Neuronal stem cell (in vitro differentiated cells): ENCODE measurements at regions not wholly inside any gene's neighbourhood (a gene's known extent, or its start where the extent isn't known, plus 50 kb on each side); places are given as distances from the start of the nearest gene placed in this dataset.
A peak's percentile ranks its signal among the peaks of the same experiment; 100 is the strongest.

Experiments used
- DNase-seq: peaks from one replicate; pipeline ENCODE4 v3.0.0-alpha.2; 2013; ENCODE audit warnings: low spot score
- H2AFZ ChIP-seq: one replicate; pipeline ENCODE4 v1.6.1; 2013; ENCODE audit warnings: mild to moderate bottlenecking, low read length, inconsistent platforms
- H2AK5ac ChIP-seq: 2 replicates; pipeline ENCODE4 v1.6.1; 2013; ENCODE audit warnings: low read depth, mild to moderate bottlenecking, inconsistent platforms, low read length, moderate library complexity, mixed read lengths
- H2BK120ac ChIP-seq: 2 replicates; pipeline ENCODE4 v1.6.1; 2013; ENCODE audit warnings: low read depth, mild to moderate bottlenecking, inconsistent platforms, low read length, moderate library complexity, mixed read lengths
- H2BK12ac ChIP-seq: one replicate; pipeline ENCODE4 v1.6.1; 2013; ENCODE audit warnings: low read length, inconsistent platforms
- H2BK15ac ChIP-seq: 2 replicates; pipeline ENCODE4 v1.6.1; 2013; ENCODE audit warnings: mild to moderate bottlenecking, low read length, inconsistent platforms, mixed read lengths
- H2BK5ac ChIP-seq: one replicate; pipeline ENCODE4 v1.6.1; 2013; ENCODE audit warnings: inconsistent platforms, mild to moderate bottlenecking, low read length, moderate library complexity
- H3K14ac ChIP-seq: one replicate; pipeline ENCODE4 v1.6.1; 2013; ENCODE audit warnings: low read length, inconsistent platforms
- H3K18ac ChIP-seq: 2 replicates; pipeline ENCODE4 v1.6.1; 2013; ENCODE audit warnings: low read length, inconsistent platforms
- H3K23ac ChIP-seq: 2 replicates; pipeline ENCODE4 v1.6.1; 2013; ENCODE audit warnings: low read depth, mild to moderate bottlenecking, mixed read lengths, low read length, inconsistent platforms; ENCODE audit not compliant: poor library complexity
- H3K27ac ChIP-seq: replicated peaks from 3 replicates; pipeline ENCODE4 v1.5.1; 2013; ENCODE audit warnings: low read length, inconsistent platforms
- H3K27me3 ChIP-seq, 3 experiments: 2 replicates each; pipeline ENCODE4 v1.6.1; 2013; ENCODE audit warnings: low read length in 3 of 3, mild to moderate bottlenecking in 2 of 3, inconsistent platforms in 1 of 3, low read depth in 1 of 3, mixed read lengths in 1 of 3, moderate library complexity in 1 of 3; ENCODE audit not compliant: control insufficient read depth in 3 of 3, insufficient read depth in 3 of 3
- H3K36me3 ChIP-seq, 2 donors: replicated peaks in 1 of 2; 2 replicates each; pipeline ENCODE4 v1.6.1; 2013; ENCODE audit warnings: low read length in 2 of 2; ENCODE audit not compliant: control insufficient read depth in 2 of 2, insufficient read depth in 2 of 2
- H3K4ac ChIP-seq: 2 replicates; pipeline ENCODE4 v1.6.1; 2013; ENCODE audit warnings: inconsistent platforms, mild to moderate bottlenecking, low read length, moderate library complexity
- H3K4me1 ChIP-seq, 2 donors: 1 replicate in 1 of 2; 2 replicates in 1 of 2; pipeline ENCODE4 v1.6.1; 2013; ENCODE audit warnings: low read length in 2 of 2, low read depth in 1 of 2; ENCODE audit not compliant: control insufficient read depth in 2 of 2, insufficient read depth in 1 of 2
- H3K4me2 ChIP-seq: one replicate; pipeline ENCODE4 v1.6.1; 2013; ENCODE audit warnings: mild to moderate bottlenecking, low read length, inconsistent platforms; ENCODE audit not compliant: insufficient read depth, poor library complexity, severe bottlenecking
- H3K4me3 ChIP-seq, 2 donors: 2 replicates each; pipeline ENCODE4 v1.5.1; 2013; ENCODE audit warnings: low read length in 2 of 2, mild to moderate bottlenecking in 2 of 2, inconsistent platforms in 1 of 2, moderate library complexity in 1 of 2
- H3K79me1 ChIP-seq: one replicate; pipeline ENCODE4 v1.6.1; 2013; ENCODE audit warnings: low read depth, mild to moderate bottlenecking, inconsistent platforms, low read length, moderate library complexity
- H3K9ac ChIP-seq: one replicate; pipeline ENCODE4 v1.6.1; 2013; ENCODE audit warnings: mild to moderate bottlenecking, low read depth, low read length, inconsistent platforms; ENCODE audit not compliant: poor library complexity
- H3K9me3 ChIP-seq, 2 donors: replicated peaks in 1 of 2; 2 replicates each; pipeline versions ENCODE3 to v1.6.1; 2013; ENCODE audit warnings: low read length in 2 of 2, mild to moderate bottlenecking in 2 of 2, inconsistent platforms in 1 of 2, low read depth in 1 of 2, mixed read lengths in 1 of 2, moderate library complexity in 1 of 2; ENCODE audit not compliant: control insufficient read depth in 2 of 2, insufficient read depth in 1 of 2
- H4K8ac ChIP-seq: one replicate; pipeline ENCODE4 v1.6.1; 2013; ENCODE audit warnings: low read depth, mild to moderate bottlenecking, inconsistent platforms, low read length, moderate library complexity
- H4K91ac ChIP-seq: one replicate; pipeline ENCODE4 v1.6.1; 2013; ENCODE audit warnings: low read length, low read depth, mild to moderate bottlenecking, inconsistent platforms; ENCODE audit not compliant: poor library complexity
- WGBS, 2 donors: extraction: QIAGEN DNeasy Blood & Tissue Kit; methylation state at CpG; one replicate each; pipeline ENCODE4 v1.1.7; 2013; ENCODE audit warnings: missing lambda C conversion rate in 2 of 2, mixed read lengths in 1 of 2; ENCODE audit not compliant: insufficient read length in 2 of 2, insufficient replicate concordance in 1 of 2; ENCODE audit errors: extremely low coverage in 2 of 2; 5-methylcytosine and 5-hydroxymethylcytosine counted together

DNA sequence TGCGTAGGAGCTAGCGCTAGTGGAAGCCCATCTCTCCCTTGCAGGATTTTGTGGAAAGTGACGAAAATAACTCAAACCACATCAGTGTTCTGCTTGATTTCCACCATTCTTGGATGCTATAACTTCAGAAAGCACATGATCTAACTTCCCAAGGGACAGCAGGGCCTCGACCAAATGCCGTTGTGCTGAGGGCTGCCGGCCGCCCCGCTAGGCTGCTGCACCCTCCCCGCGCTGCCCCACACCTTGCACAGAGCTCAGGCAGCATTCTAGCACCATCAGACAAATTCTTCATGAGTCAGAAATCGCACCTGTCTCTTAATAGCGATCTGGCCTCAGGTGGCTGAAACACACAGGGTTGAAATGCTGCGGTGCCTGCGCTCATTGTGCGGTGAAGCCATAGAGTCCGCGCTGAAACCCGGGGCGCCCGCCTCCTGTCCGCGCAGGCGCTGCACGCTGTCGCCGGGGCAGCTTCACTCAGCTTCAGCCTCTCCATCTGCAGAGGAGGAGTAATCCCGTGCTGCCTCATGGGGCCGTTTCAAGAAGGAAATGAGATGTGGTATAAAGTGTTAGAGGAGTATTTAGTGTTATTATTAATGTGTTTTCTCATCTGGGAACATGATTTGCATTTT lies 59.2 kb upstream of the B3GAT1 start:
- no peak overlapping the region for H3K4me2 ChIP-seq
- H2BK120ac ChIP-seq = no peak overlapping the region
- WGBS, 2 donors = no CpG with 5 or more reads among the region's 28 CpGs
- H3K27ac ChIP-seq = no peak overlapping the region
- H3K9ac ChIP-seq = no peak overlapping the region
- no peak overlapping the region for H2BK5ac ChIP-seq
- no peak overlapping the region for H3K18ac ChIP-seq
- H3K27me3 ChIP-seq = peaks cover 0 to 7% (median 0%) of the 10 kb centered on the region in 3 experiments
- DNase-seq = no peak
- no peak overlapping the region for H2BK12ac ChIP-seq
- no peaks in the 10 kb centered on the region for H3K36me3 ChIP-seq
- no peak overlapping the region for H2BK15ac ChIP-seq
- no peak overlapping the region for H4K91ac ChIP-seq
- no peak overlapping the region for H4K8ac ChIP-seq
- peaks cover 0 to 2% of the 10 kb centered on the region in 2 donors for H3K4me1 ChIP-seq
- H2AK5ac ChIP-seq = no peak overlapping the region
- H3K23ac ChIP-seq = peak overlapping the region; percentile 48
- H3K79me1 ChIP-seq = no peaks in the 10 kb centered on the region
- H3K4ac ChIP-seq = no peak overlapping the region
- no peak overlapping the region for H2AFZ ChIP-seq
- H3K9me3 ChIP-seq = peaks cover 0 to 2% of the 10 kb centered on the region in 2 donors
- no peak overlapping the region for H3K14ac ChIP-seq
- H3K4me3 ChIP-seq = no peak overlapping the region

- no CpG with 5 or more reads among the region's 6 CpGs for WGBS, 2 donors
Observed at GRCh38 chr11:134470238-134470637, 58.2 kb upstream of the B3GAT1 start.

DNA sequence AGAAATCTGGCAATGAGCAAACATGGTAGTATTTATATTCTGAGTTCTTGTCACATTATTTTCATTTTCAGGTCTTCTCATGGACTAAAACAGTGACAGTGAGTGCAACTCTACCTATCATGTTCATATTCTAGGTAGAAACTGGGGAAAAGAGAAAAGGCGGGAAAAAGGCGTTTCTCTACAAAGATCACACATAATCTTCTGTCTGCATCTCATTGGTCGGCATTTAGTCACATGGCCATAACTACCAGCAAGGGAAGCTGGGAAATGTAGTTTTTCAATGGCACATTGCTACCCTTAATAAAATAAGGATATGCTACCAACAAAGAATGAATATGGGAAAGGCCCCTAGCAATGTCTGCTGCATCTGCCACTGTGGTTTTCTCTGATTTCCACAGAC lies 57.6 kb upstream of the B3GAT1 start:
- WGBS, 2 donors = no CpG with 5 or more reads among the region's 3 CpGs
- Histone ChIP-seq H2BK120ac (no peak overlapping the region), H3K4me2 (no peak overlapping the region), H2BK15ac (no peak overlapping the region), H3K27me3 (peaks cover 0 to 4% (median 0%) of the 10 kb centered on the region in 3 experiments), H3K36me3 (no peaks in the 10 kb centered on the region), H3K79me1 (no peaks in the 10 kb centered on the region), H2AK5ac (no peak overlapping the region), H3K4ac (no peak overlapping the region), H3K4me1 (peaks cover 5 to 6% of the 10 kb centered on the region in 2 donors), H4K8ac (no peak overlapping the region), H3K18ac (no peak overlapping the region), H3K9me3 (peaks cover 0 to 2% of the 10 kb centered on the region in 2 donors), H3K4me3 (no peak overlapping the region), H3K14ac (no peak overlapping the region), H3K27ac (no peak overlapping the region), H2AFZ (no peak overlapping the region), H2BK5ac (no peak overlapping the region), H4K91ac (no peak overlapping the region), H2BK12ac (no peak overlapping the region), H3K9ac (no peak overlapping the region), H3K23ac (no peak overlapping the region)
- DNase-seq = no peak

More at GRCh38 chr11:134470238-134470637, 58.2 kb upstream of the B3GAT1 start:
- Histone ChIP-seq H2BK120ac (no peak overlapping the region), H2AFZ (no peak overlapping the region), H3K4me1 (peaks cover 5 to 6% of the 10 kb centered on the region in 2 donors), H3K9ac (no peak overlapping the region), H4K91ac (no peak overlapping the region), H3K4ac (no peak overlapping the region), H3K23ac (no peak overlapping the region), H3K4me3 (no peak overlapping the region), H3K27ac (no peak overlapping the region), H3K4me2 (no peak overlapping the region), H3K79me1 (no peaks in the 10 kb centered on the region), H4K8ac (no peak overlapping the region), H2BK12ac (no peak overlapping the region), H2BK15ac (no peak overlapping the region), H2AK5ac (no peak overlapping the region), H3K9me3 (peaks cover 0 to 2% of the 10 kb centered on the region in 2 donors), H3K27me3 (peaks cover 0 to 4% (median 0%) of the 10 kb centered on the region in 3 experiments), H3K36me3 (no peaks in the 10 kb centered on the region), H3K14ac (no peak overlapping the region), H3K18ac (no peak overlapping the region), H2BK5ac (no peak overlapping the region)
- no peak for DNase-seq

- Histone ChIP-seq H2BK120ac (no peak overlapping the region), H3K14ac (no peak overlapping the region), H3K9me3 (peaks cover 0 to 2% of the 10 kb centered on the region in 2 donors), H3K4me2 (no peak overlapping the region), H2BK5ac (no peak overlapping the region), H2AFZ (no peak overlapping the region), H3K79me1 (no peaks in the 10 kb centered on the region), H2BK12ac (no peak overlapping the region), H3K9ac (no peak overlapping the region), H4K8ac (no peak overlapping the region), H3K4me3 (no peak overlapping the region), H3K23ac (no peak overlapping the region), H3K36me3 (no peaks in the 10 kb centered on the region), H2BK15ac (no peak overlapping the region), H3K4ac (no peak overlapping the region), H4K91ac (no peak overlapping the region), H2AK5ac (no peak overlapping the region), H3K27me3 (peaks cover 0 to 4% (median 0%) of the 10 kb centered on the region in 3 experiments), H3K27ac (no peak overlapping the region), H3K4me1 (peaks cover 5 to 6% of the 10 kb centered on the region in 2 donors), H3K18ac (no peak overlapping the region)
- no CpG with 5 or more reads among the region's 3 CpGs for WGBS, 2 donors
- DNase-seq = no peak
Observed at GRCh38 chr11:134468796-134469195, 56.8 kb upstream of the B3GAT1 start.
